HCT116 (cell line): ENCODE measurements at regions not wholly inside any gene's neighbourhood (a gene's known extent, or its start where the extent isn't known, plus 50 kb on each side); places are given as distances from the start of the nearest gene placed in this dataset.

Source experiments
- ATAC-seq: fragments of 200-7000 bp; cut with Tn5 transposase; 2 replicates; pipeline ENCODE4 v1.9.1; 2020; ENCODE audit warnings: mild to moderate bottlenecking, moderate library complexity
- BruUV-seq: library from RNA; stranded (reverse); fragments of 400-500 nt; replicated peaks from 2 replicates; lab custom pipeline; 2021; lab: Mats Ljungman, UMichigan
- CTCF ChIA-PET: fragments of 300-600 bp; sonication (Branson Sonifier 250); formaldehyde crosslinking; loops from one replicate; lab custom pipeline; 2021; ENCODE audit warnings: antibody characterized with exemption; lab: Charles Lee
- POLR2A ChIA-PET: fragments of 300-600, 350-600 bp; sonication (Branson Sonifier 250); formaldehyde crosslinking; loops from one replicate; lab custom pipeline; 2021; ENCODE audit warnings: antibody characterized with exemption; lab: Charles Lee
- RAD21 ChIA-PET, 2 experiments: fragments of 300-600 bp; sonication (Branson Sonifier 250); formaldehyde crosslinking; loops; one replicate each; lab custom pipeline; 2023; ENCODE audit warnings: low total read pairs in 2 of 2; ENCODE audit not compliant: uncharacterized antibody in 2 of 2, unreplicated experiment in 2 of 2, low non-redundant PET in 1 of 2; lab: Charles Lee
- DNase-seq: peaks from one replicate; pipeline ENCODE4 v3.0.0-alpha.2; 2010; ENCODE audit warnings: low read depth, low spot score
- H2AFZ ChIP-seq: fragments of 200-600 bp; shearing (Covaris generic), sonication (generic); 2 replicates; pipeline ENCODE4 v1.6.1; 2017; ENCODE audit warnings: low read depth, mixed run types, mixed read lengths, antibody characterized with exemption, low read length; ENCODE audit not compliant: poor library complexity, severe bottlenecking
- H3K27ac ChIP-seq: 2 replicates; pipeline ENCODE4 v1.5.1; 2012; ENCODE audit warnings: low read depth, low read length
- H3K27me3 ChIP-seq: fragments of 200-600 bp; sonication (generic); 2 replicates; pipeline ENCODE4 v1.6.1; 2016; ENCODE audit warnings: mixed run types, low read length, mixed read lengths; ENCODE audit not compliant: insufficient read depth
- H3K36me3 ChIP-seq, 2 experiments: fragments of 200-500 bp in 1 of 2; fragments of 200-600 bp in 1 of 2; sonication (Bioruptor generic) in 1 of 2; sonication (generic) in 1 of 2; 2 replicates each; pipeline versions ENCODE4 v1.5.1 to v1.6.1; 2014 to 2016; ENCODE audit warnings: low read length in 2 of 2, inconsistent platforms in 1 of 2, mixed read lengths in 1 of 2, mixed run types in 1 of 2; ENCODE audit not compliant: insufficient read depth in 2 of 2, control insufficient read depth in 1 of 2
- H3K4me1 ChIP-seq, 2 experiments: fragments of 200-600 bp in 1 of 2; sonication (generic) in 1 of 2; 2 replicates each; pipeline versions ENCODE4 v1.5.1 to v1.6.1; 2012 to 2017; ENCODE audit warnings: low read length in 2 of 2, inconsistent platforms in 1 of 2, mild to moderate bottlenecking in 1 of 2, mixed read lengths in 1 of 2, mixed run types in 1 of 2, moderate library complexity in 1 of 2; ENCODE audit not compliant: insufficient read depth in 2 of 2, control insufficient read depth in 1 of 2
- H3K4me2 ChIP-seq: fragments of 200-600 bp; sonication (generic); 2 replicates; pipeline ENCODE4 v1.6.1; 2017; ENCODE audit warnings: mixed run types, low read length, mixed read lengths
- H3K4me3 ChIP-seq, 2 experiments: fragments of 200-600 bp in 1 of 2; sonication (generic) in 1 of 2; replicated peaks in 1 of 2; 2 replicates each; pipeline ENCODE4 v1.5.1; 2011 to 2016; ENCODE audit warnings: low read length in 2 of 2, control low read depth in 1 of 2, low read depth in 1 of 2, mild to moderate bottlenecking in 1 of 2, mixed read lengths in 1 of 2, mixed run types in 1 of 2
- H3K79me2 ChIP-seq: fragments of 200-600 bp; sonication (generic); 2 replicates; pipeline ENCODE4 v1.6.1; 2017; ENCODE audit warnings: mild to moderate bottlenecking, mixed run types, low read length, moderate library complexity, mixed read lengths; ENCODE audit not compliant: insufficient read depth
- H3K9ac ChIP-seq: fragments of 200-600 bp; sonication (generic); 2 replicates; pipeline ENCODE4 v1.6.1; 2016; ENCODE audit warnings: low read length, mixed read lengths
- H3K9me2 ChIP-seq: fragments of 200-600 bp; sonication (generic), shearing (Covaris generic); 2 replicates; pipeline ENCODE4 v1.6.1; 2017; ENCODE audit warnings: mixed run types, mild to moderate bottlenecking, moderate library complexity; ENCODE audit not compliant: insufficient read depth
- H3K9me3 ChIP-seq, 2 experiments: fragments of 200-500 bp in 1 of 2; fragments of 200-600 bp in 1 of 2; sonication (Bioruptor generic) in 1 of 2; sonication (generic) in 1 of 2; 2 replicates each; pipeline ENCODE4 v1.6.1; 2014 to 2017; ENCODE audit warnings: low read length in 2 of 2, mixed read lengths in 2 of 2, inconsistent platforms in 1 of 2, low read depth in 1 of 2, mild to moderate bottlenecking in 1 of 2, mixed run types in 1 of 2, moderate library complexity in 1 of 2; ENCODE audit not compliant: control insufficient read depth in 1 of 2, insufficient read depth in 1 of 2
- H4K20me1 ChIP-seq: fragments of 200-600 bp; sonication (generic), shearing (Covaris generic); 2 replicates; pipeline ENCODE4 v1.6.1; 2017; ENCODE audit warnings: mixed run types, mild to moderate bottlenecking, moderate library complexity; ENCODE audit not compliant: insufficient read depth
- ATF3 ChIP-seq: IDR thresholded peaks from 2 replicates; pipeline ENCODE4 v1.6.1; 2012
- CBX3 ChIP-seq: IDR thresholded peaks from 2 replicates; pipeline ENCODE4 v1.6.1; 2012; ENCODE audit warnings: low read depth
- EGR1 ChIP-seq: IDR thresholded peaks from 2 replicates; pipeline ENCODE4 v1.6.1; 2012; ENCODE audit warnings: low read depth
- EZH2phosphoT487 ChIP-seq: fragments of 200-600 bp; IDR thresholded peaks from 2 replicates; pipeline ENCODE4 v1.6.1; 2018; ENCODE audit warnings: antibody characterized with exemption, borderline replicate concordance
- FOSL1 ChIP-seq: IDR thresholded peaks from 2 replicates; pipeline ENCODE4 v1.6.1; 2012; ENCODE audit warnings: low read depth
- MAX ChIP-seq: IDR thresholded peaks from 2 replicates; pipeline ENCODE4 v1.6.1; 2012
- POLR2A ChIP-seq: IDR thresholded peaks from 2 replicates; pipeline ENCODE4 v1.7.0; 2011; ENCODE audit warnings: borderline replicate concordance; ENCODE audit not compliant: insufficient read depth, insufficient read length; ENCODE audit errors: extremely low read depth
- POLR2AphosphoS5 ChIP-seq: IDR thresholded peaks from 2 replicates; pipeline ENCODE4 v1.6.1; 2011; ENCODE audit warnings: mild to moderate bottlenecking, low read depth, low read length, moderate library complexity
- RAD21 ChIP-seq: IDR thresholded peaks from 2 replicates; pipeline ENCODE4 v1.6.1; 2012; ENCODE audit warnings: low read depth, mild to moderate bottlenecking
- REST ChIP-seq: IDR thresholded peaks from 2 replicates; pipeline ENCODE4 v1.6.1; 2012; ENCODE audit warnings: low read depth
- SP1 ChIP-seq: IDR thresholded peaks from 2 replicates; pipeline ENCODE4 v1.6.1; 2012; ENCODE audit warnings: low read depth
- SRF ChIP-seq: IDR thresholded peaks from 2 replicates; pipeline ENCODE4 v1.6.1; 2012; ENCODE audit warnings: low read depth
- TCF7L2 ChIP-seq: IDR thresholded peaks from 2 replicates; pipeline ENCODE4 v1.7.0; 2011; ENCODE audit warnings: borderline replicate concordance, inconsistent platforms; ENCODE audit not compliant: insufficient read depth, insufficient read length; ENCODE audit errors: extremely low read depth
- YY1 ChIP-seq: IDR thresholded peaks from 2 replicates; pipeline ENCODE4 v1.6.1; 2011; ENCODE audit warnings: low read length, low read depth, moderate library complexity, mild to moderate bottlenecking; ENCODE audit not compliant: insufficient replicate concordance; ENCODE audit errors: extremely low read depth
- intact Hi-C: fragments of 100-400 bp; cut with micrococcal nuclease; formaldehyde crosslinking; loops from 2 replicates; pipeline ENCODE4 v1.10.0; 2022

- no peaks in the 10 kb centered on the region for H3K27me3 ChIP-seq
- H3K36me3 ChIP-seq = no peaks in the 10 kb centered on the region
- no peak overlapping the region for H3K4me3 ChIP-seq
- TF ChIP-seq SRF = no peak
- no peak for TF ChIP-seq RAD21
- TF ChIP-seq YY1 = no peak
- no peak for TF ChIP-seq SP1
- TF ChIP-seq REST = no peak
- TF ChIP-seq EGR1 = no peak
- no peak overlapping the region for H3K4me2 ChIP-seq
- no peak overlapping the region for H2AFZ ChIP-seq
- H3K9me3 ChIP-seq = no peaks in the 10 kb centered on the region
- H3K27ac ChIP-seq = no peak overlapping the region
- BruUV-seq = no TSS peak
- DNase-seq (no peak), ATAC-seq (no peak)
- H3K4me1 ChIP-seq = peaks cover 4 to 6% of the 10 kb centered on the region in 2 experiments
- RAD21 ChIA-PET = no interaction called here
- CTCF ChIA-PET = no interaction called here
- H3K9ac ChIP-seq = no peak overlapping the region
- H3K79me2 ChIP-seq = no peaks in the 10 kb centered on the region
- intact Hi-C loops = no loop called here
- H3K9me2 ChIP-seq = 0 out of 2 replicates have a peak, but pooled peaks cover 3% of the 10 kb centered on the region
- POLR2A ChIA-PET = no interaction called here
- no peaks in the 10 kb centered on the region; the same call in 1 of the 2 replicates for H4K20me1 ChIP-seq
These were observed 279.2 kb upstream of the ZNF462 start for GRCh38 chr9:106583751-106584150.

GRCh38 chr9:106587042-106587441 is 275.9 kb upstream of the ZNF462 start:
- ChIA-PET CTCF (no interaction called here), POLR2A (no interaction called here), RAD21 (no interaction called here)
- H3K9ac ChIP-seq = no peak overlapping the region
- no peaks in the 10 kb centered on the region for H3K79me2 ChIP-seq
- ATAC-seq = no peak
- H2AFZ ChIP-seq = no peak overlapping the region
- H3K27ac ChIP-seq = no peak overlapping the region
- no peak overlapping the region for H3K4me3 ChIP-seq
- BruUV-seq = no TSS peak
- no peaks in the 10 kb centered on the region for H3K9me3 ChIP-seq
- no peaks in the 10 kb centered on the region for H3K27me3 ChIP-seq
- peaks cover 4 to 11% of the 10 kb centered on the region in 2 experiments for H3K4me1 ChIP-seq
- intact Hi-C loops = no loop called here
- no peaks in the 10 kb centered on the region for H4K20me1 ChIP-seq
- H3K36me3 ChIP-seq = no peaks in the 10 kb centered on the region
- DNase-seq = no peak
- H3K9me2 ChIP-seq = no peaks in the 10 kb centered on the region
- H3K4me2 ChIP-seq = no peak overlapping the region
- TF ChIP-seq POLR2A = no peak
- no peak for TF ChIP-seq YY1
- no peak for TF ChIP-seq EZH2phosphoT487
- no peak for TF ChIP-seq MAX
- no peak for TF ChIP-seq FOSL1
- TF ChIP-seq TCF7L2 = no peak
- no peak for TF ChIP-seq CBX3
- TF ChIP-seq POLR2AphosphoS5 = no peak
- no peak for TF ChIP-seq REST
- TF ChIP-seq ATF3 = no peak
